ENCODE measurements at regions not wholly inside any gene's neighbourhood (a gene's known extent, or its start where the extent isn't known, plus 50 kb on each side); places are given as distances from the start of the nearest gene placed in this dataset.

GRCh38 chr4:10877076-10877475, 192.5 kb upstream of the CLNK start:
- H3K9me3 ChIP-seq (ENCODE audit: insufficient read depth in 2 of 2, low read depth in 1 of 2, low read length in 1 of 2): no peaks in the 10 kb centered on the region
- TF ChIP-seq TCF12 (IDR thresholded peaks at IDR 0.05; ENCODE audit: low read depth, low read length): no peak
- TF ChIP-seq KDM4A (IDR thresholded peaks at IDR 0.05; ENCODE audit: low read depth, low read length, severe bottlenecking): no peak
- no peak for TF ChIP-seq TBP (IDR thresholded peaks at IDR 0.05; ENCODE audit: low read depth, low read length)
- TF ChIP-seq EZH2 (IDR thresholded peaks at IDR 0.05; ENCODE audit: low read depth, low read length, severe bottlenecking): no peak
- TF ChIP-seq EP300 (IDR thresholded peaks at IDR 0.05; ENCODE audit: borderline replicate concordance in 1 of 2, low read depth in 2 of 2, low read length in 2 of 2): no peak
- no peak for TF ChIP-seq HDAC2 (IDR thresholded peaks at IDR 0.05; ENCODE audit: borderline replicate concordance in 1 of 2, low read depth in 2 of 2, low read length in 2 of 2)
- TF ChIP-seq SP1 (IDR thresholded peaks at IDR 0.05; ENCODE audit: low read depth, low read length): no peak
- H4K8ac ChIP-seq (ENCODE audit: extremely low read depth, insufficient read depth, low read length): no peak overlapping the region
- FAIRE-seq: no peak
- H3K14ac ChIP-seq (ENCODE audit: insufficient read length): no peak overlapping the region
- H2BK20ac ChIP-seq (ENCODE audit: low read length): no peak overlapping the region
- H2BK15ac ChIP-seq (ENCODE audit: low read length): no peak overlapping the region
- H3K4ac ChIP-seq (replicated peaks; ENCODE audit: insufficient read length, low read depth, low read length): no peak overlapping the region
- H2AK5ac ChIP-seq (ENCODE audit: low read depth, low read length): no peak overlapping the region
- no peaks in the 10 kb centered on the region for H4K20me1 ChIP-seq (replicated peaks in 1 of 2; ENCODE audit: control insufficient read depth in 1 of 2, insufficient read depth in 2 of 2, low read length in 2 of 2)
- H4K91ac ChIP-seq (replicated peaks; ENCODE audit: insufficient read length, low read length): no peak overlapping the region
- no peak overlapping the region for H3K4me2 ChIP-seq (ENCODE audit: insufficient read depth in 1 of 2, low read depth in 2 of 2, low read length in 2 of 2)
- H3K27me3 ChIP-seq (replicated peaks in 1 of 4; ENCODE audit: control insufficient read depth in 3 of 4, extremely low read depth in 1 of 4, insufficient read depth in 3 of 4, low read length in 3 of 4): no peaks in the 10 kb centered on the region
- no peaks in the 10 kb centered on the region for H3K4me1 ChIP-seq (replicated peaks in 1 of 4; ENCODE audit: control insufficient read depth in 3 of 4, insufficient read depth in 4 of 4, low read length in 3 of 4)
- H3K23ac ChIP-seq (ENCODE audit: insufficient read length): no peak overlapping the region
- H3K9ac ChIP-seq (replicated peaks in 1 of 4; ENCODE audit: extremely low read depth in 1 of 4, low read depth in 3 of 4, low read length in 3 of 4): no peak overlapping the region
- no peaks in the 10 kb centered on the region for H3K79me2 ChIP-seq (ENCODE audit: control insufficient read depth in 1 of 2, insufficient read depth in 2 of 2, low read length in 2 of 2)
- no peak overlapping the region for H3K18ac ChIP-seq (ENCODE audit: extremely low read depth, low read length)
- no peak for DNase-seq (ENCODE audit: low read depth in 1 of 2, low spot score in 2 of 2)
- no peak overlapping the region for H3K56ac ChIP-seq (replicated peaks; ENCODE audit: insufficient read length, low read depth, low read length)
- no peak overlapping the region for H2BK12ac ChIP-seq (ENCODE audit: low read depth, low read length)
- peak overlapping the region; percentile 76 for H2AFZ ChIP-seq (ENCODE audit: low read length)
- H3K36me3 ChIP-seq (ENCODE audit: control insufficient read depth in 2 of 4, insufficient read depth in 4 of 4, low read length in 3 of 4): no peaks in the 10 kb centered on the region
- H3K79me1 ChIP-seq (ENCODE audit: low read depth, low read length): no peaks in the 10 kb centered on the region
- no peak overlapping the region for H2BK5ac ChIP-seq (ENCODE audit: low read depth, low read length)
- no peak overlapping the region for H4K5ac ChIP-seq (ENCODE audit: insufficient read length, low read depth, low read length)
- no peak overlapping the region for H3K27ac ChIP-seq (ENCODE audit: low read depth, low read length)
- no peak overlapping the region for H3K4me3 ChIP-seq (ENCODE audit: extremely low read depth in 1 of 4, insufficient read depth in 2 of 4, low read depth in 3 of 4, low read length in 4 of 4)
- H2BK120ac ChIP-seq (replicated peaks; ENCODE audit: low read depth, low read length): no peak overlapping the region
- CTCF ChIA-PET (ENCODE audit: partially characterized antibody): interaction anchor here (1.7 kb wide), 1 partner anchor 17 kb away, joined by 12 read pairs; no protein-coding TSS in a partner anchor
- POLR2A ChIA-PET (ENCODE audit: partially characterized antibody): no interaction called here
- no peaks in the 10 kb centered on the region; the same call in 1 of the 2 replicates for H3K23me2 ChIP-seq (ENCODE audit: low read depth, low read length)

All from H1 (cell line).